GM12801 (cell line): ENCODE measurements at regions not wholly inside any gene's neighbourhood (a gene's known extent, or its start where the extent isn't known, plus 50 kb on each side); places are given as distances from the start of the nearest gene placed in this dataset.

Experiments
- CTCF ChIP-seq: IDR thresholded peaks from one replicate; pipeline ENCODE4 v1.5.1; 2011; ENCODE audit warnings: control low read depth; ENCODE audit not compliant: insufficient read length; ENCODE audit errors: extremely low read depth

- TF ChIP-seq CTCF = no peak
These were observed 50.8 kb upstream of the PCDH8 start for GRCh38 chr13:52899206-52899605.
